ENCODE measurements at regions not wholly inside any gene's neighbourhood (a gene's known extent, or its start where the extent isn't known, plus 50 kb on each side); places are given as distances from the start of the nearest gene placed in this dataset.

GRCh38 chr11:107198490-107199007, 180.3 kb upstream of the GUCY1A2 start:
- TF ChIP-seq EZH2 (IDR thresholded peaks at IDR 0.05; ENCODE audit: insufficient read depth, poor library complexity, severe bottlenecking) (no peak), EZH2phosphoT487 (IDR thresholded peaks at IDR 0.05; ENCODE audit: insufficient read depth, low read depth) (no peak)
